Muscle layer of colon (tissue), 2 donors: ENCODE measurements at regions not wholly inside any gene's neighbourhood (a gene's known extent, or its start where the extent isn't known, plus 50 kb on each side); places are given as distances from the start of the nearest gene placed in this dataset.
"Not testable (repeated sequence)": the region's sequence is repeated elsewhere in the genome, so short reads cannot be mapped to it uniquely, and the experiment has no call there.

Experiments used
- H3K27ac ChIP-seq: one replicate; pipeline ENCODE4 v1.7.0; 2013; ENCODE audit warnings: low read depth, mild to moderate bottlenecking, low read length, moderate library complexity
- H3K27me3 ChIP-seq, 2 donors: one replicate each; pipeline ENCODE4 v1.7.0; 2013; ENCODE audit warnings: low read length in 2 of 2, mild to moderate bottlenecking in 2 of 2; ENCODE audit not compliant: insufficient read depth in 2 of 2, control insufficient read depth in 1 of 2
- H3K36me3 ChIP-seq: one replicate; pipeline ENCODE4 v1.7.0; 2013; ENCODE audit warnings: mild to moderate bottlenecking, low read length; ENCODE audit not compliant: insufficient read depth
- H3K4me1 ChIP-seq: one replicate; pipeline ENCODE4 v1.7.0; 2013; ENCODE audit warnings: mild to moderate bottlenecking, low read length; ENCODE audit not compliant: insufficient read depth
- H3K4me3 ChIP-seq, 2 donors: one replicate each; pipeline ENCODE4 v1.7.0; 2013; ENCODE audit warnings: low read length in 2 of 2, low read depth in 1 of 2, mild to moderate bottlenecking in 1 of 2, moderate library complexity in 1 of 2
- H3K9ac ChIP-seq: one replicate; pipeline ENCODE4 v1.7.0; 2013; ENCODE audit warnings: low read length
- H3K9me3 ChIP-seq: one replicate; pipeline ENCODE4 v1.7.0; 2013; ENCODE audit warnings: mild to moderate bottlenecking, low read length
- donor health status: abdominal sarcoma.
- donor health status: Adenocarcinoma of cecum.

GRCh38 chr7:9621306-9621902 is 1188.0 kb downstream of the NXPH1 start:
- H3K27me3 ChIP-seq, H3K4me1 ChIP-seq, H3K27ac ChIP-seq, H3K9ac ChIP-seq, H3K36me3 ChIP-seq, H3K9me3 ChIP-seq, H3K4me3 ChIP-seq: not testable (repeated sequence)

GRCh38 chr7:9621927-9622326 is 1188.5 kb downstream of the NXPH1 start:
- Histone ChIP-seq H3K4me3 (no peak overlapping the region), H3K36me3 (no peaks in the 10 kb centered on the region), H3K27me3 (no peaks in the 10 kb centered on the region), H3K9ac (no peak overlapping the region), H3K27ac (no peak overlapping the region), H3K9me3 (no peaks in the 10 kb centered on the region), H3K4me1 (no peaks in the 10 kb centered on the region)

- Histone ChIP-seq H3K27me3 (no peaks in the 10 kb centered on the region), H3K36me3 (no peaks in the 10 kb centered on the region), H3K4me3 (no peak overlapping the region), H3K9me3 (no peaks in the 10 kb centered on the region), H3K9ac (no peak overlapping the region), H3K4me1 (no peaks in the 10 kb centered on the region), H3K27ac (no peak overlapping the region)
These were observed 1192.5 kb downstream of the NXPH1 start for GRCh38 chr7:9625953-9626352.

GRCh38 chr7:9645756-9646155 is 1212.3 kb downstream of the NXPH1 start:
- H3K4me3 ChIP-seq: no peak overlapping the region
- no peaks in the 10 kb centered on the region for H3K4me1 ChIP-seq
- no peaks in the 10 kb centered on the region for H3K27me3 ChIP-seq
- H3K27ac ChIP-seq: no peak overlapping the region
- no peaks in the 10 kb centered on the region for H3K36me3 ChIP-seq
- no peak overlapping the region for H3K9ac ChIP-seq
- no peaks in the 10 kb centered on the region for H3K9me3 ChIP-seq

- Histone ChIP-seq H3K36me3 (no peaks in the 10 kb centered on the region), H3K9me3 (no peaks in the 10 kb centered on the region), H3K9ac (no peak overlapping the region), H3K4me3 (no peak overlapping the region), H3K27me3 (no peaks in the 10 kb centered on the region), H3K4me1 (no peaks in the 10 kb centered on the region), H3K27ac (no peak overlapping the region)
These were observed 1223.8 kb downstream of the NXPH1 start for GRCh38 chr7:9657257-9657656.

- Histone ChIP-seq H3K4me1 (no peaks in the 10 kb centered on the region), H3K9me3 (no peaks in the 10 kb centered on the region), H3K4me3 (no peak overlapping the region), H3K36me3 (no peaks in the 10 kb centered on the region), H3K27ac (no peak overlapping the region), H3K27me3 (no peaks in the 10 kb centered on the region), H3K9ac (no peak overlapping the region)
These were observed 1238.8 kb downstream of the NXPH1 start for GRCh38 chr7:9671979-9672917.

GRCh38 chr7:9680713-9681112 is 1247.3 kb downstream of the NXPH1 start:
- no peaks in the 10 kb centered on the region for H3K36me3 ChIP-seq
- H3K27ac ChIP-seq: no peak overlapping the region
- H3K9me3 ChIP-seq: no peaks in the 10 kb centered on the region
- H3K9ac ChIP-seq: no peak overlapping the region
- no peaks in the 10 kb centered on the region for H3K27me3 ChIP-seq
- no peak overlapping the region for H3K4me3 ChIP-seq
- no peaks in the 10 kb centered on the region for H3K4me1 ChIP-seq

- H3K9ac ChIP-seq: no peak overlapping the region
- no peak overlapping the region for H3K4me3 ChIP-seq
- H3K27me3 ChIP-seq: no peaks in the 10 kb centered on the region
- H3K36me3 ChIP-seq: no peaks in the 10 kb centered on the region
- H3K4me1 ChIP-seq: no peaks in the 10 kb centered on the region
- no peak overlapping the region for H3K27ac ChIP-seq
- no peaks in the 10 kb centered on the region for H3K9me3 ChIP-seq
These were observed 1247.9 kb downstream of the NXPH1 start for GRCh38 chr7:9681284-9681683.

- Histone ChIP-seq H3K4me1 (no peaks in the 10 kb centered on the region), H3K9me3 (no peaks in the 10 kb centered on the region), H3K9ac (no peak overlapping the region), H3K27ac (no peak overlapping the region), H3K4me3 (no peak overlapping the region), H3K27me3 (no peaks in the 10 kb centered on the region), H3K36me3 (no peaks in the 10 kb centered on the region)
These were observed 1257.9 kb downstream of the NXPH1 start for GRCh38 chr7:9691286-9691685.

- H3K4me1 ChIP-seq: no peaks in the 10 kb centered on the region
- no peak overlapping the region for H3K9ac ChIP-seq
- no peaks in the 10 kb centered on the region for H3K27me3 ChIP-seq
- no peaks in the 10 kb centered on the region for H3K36me3 ChIP-seq
- H3K27ac ChIP-seq: no peak overlapping the region
- no peaks in the 10 kb centered on the region for H3K9me3 ChIP-seq
- H3K4me3 ChIP-seq: no peak overlapping the region
These were observed 1265.0 kb downstream of the NXPH1 start for GRCh38 chr7:9698375-9698774.

- Histone ChIP-seq H3K9me3 (no peaks in the 10 kb centered on the region), H3K4me3 (no peak overlapping the region), H3K27me3 (no peaks in the 10 kb centered on the region), H3K4me1 (no peaks in the 10 kb centered on the region), H3K9ac (no peak overlapping the region), H3K27ac (no peak overlapping the region), H3K36me3 (no peaks in the 10 kb centered on the region)
These were observed 1264.5 kb upstream of the PHF14 start for GRCh38 chr7:9709216-9709615.
